Activated naive CD8-positive, alpha-beta T cell treated with anti-CD3 and anti-CD28 coated beads, Interleukin-2, amount 50 U/mL, for 16 hours (primary cell): ENCODE measurements at regions not wholly inside any gene's neighbourhood (a gene's known extent, or its start where the extent isn't known, plus 50 kb on each side); places are given as distances from the start of the nearest gene placed in this dataset.

Experiments used
- DNase-seq: peaks from one replicate; pipeline ENCODE4 v3.0.0-alpha.2; 2020; ENCODE audit warnings: low read depth, low spot score

GRCh38 chr13:80284290-80284689 lies 56.6 kb downstream of the SPRY2 start:
- no peak for DNase-seq

- no peak for DNase-seq
Measured at GRCh38 chr13:80278706-80279105, 62.2 kb downstream of the SPRY2 start.

GRCh38 chr13:80276371-80277289 lies 64.3 kb downstream of the SPRY2 start:
- no peak for DNase-seq

- DNase-seq: no peak
Measured at GRCh38 chr13:80274643-80275042, 66.3 kb downstream of the SPRY2 start.

- no peak for DNase-seq
Measured at GRCh38 chr13:80273718-80274117, 67.2 kb downstream of the SPRY2 start.

GRCh38 chr13:80265348-80265747 lies 75.6 kb downstream of the SPRY2 start:
- DNase-seq: no peak

GRCh38 chr13:80263745-80264513 lies 77.0 kb downstream of the SPRY2 start:
- DNase-seq: no peak

GRCh38 chr13:80262051-80262695 lies 78.8 kb downstream of the SPRY2 start:
- DNase-seq: no peak

GRCh38 chr13:80259159-80259558 lies 81.8 kb downstream of the SPRY2 start:
- no peak for DNase-seq

- DNase-seq: no peak
Measured at GRCh38 chr13:80256352-80256932, 84.5 kb downstream of the SPRY2 start.

- DNase-seq: no peak
Measured at GRCh38 chr13:80255946-80256345, 85.0 kb downstream of the SPRY2 start.

GRCh38 chr13:80251403-80251802 lies 89.5 kb downstream of the SPRY2 start:
- no peak for DNase-seq

GRCh38 chr13:80250213-80250810 lies 90.6 kb downstream of the SPRY2 start:
- no peak for DNase-seq

- DNase-seq: no peak
Measured at GRCh38 chr13:80249516-80250212, 91.3 kb downstream of the SPRY2 start.

GRCh38 chr13:80245162-80245733 lies 95.7 kb downstream of the SPRY2 start:
- no peak for DNase-seq

GRCh38 chr13:80244574-80244973 lies 96.4 kb downstream of the SPRY2 start:
- DNase-seq: no peak

GRCh38 chr13:80242728-80243427 lies 98.0 kb downstream of the SPRY2 start:
- DNase-seq: no peak

GRCh38 chr13:80239571-80240255 lies 101.2 kb downstream of the SPRY2 start:
- DNase-seq: no peak

- DNase-seq: no peak
Measured at GRCh38 chr13:80239116-80239515, 101.8 kb downstream of the SPRY2 start.
